Heart right ventricle (tissue), 16 donors: ENCODE measurements at regions not wholly inside any gene's neighbourhood (a gene's known extent, or its start where the extent isn't known, plus 50 kb on each side); places are given as distances from the start of the nearest gene placed in this dataset.

Experiments used
- ATAC-seq, 8 donors: fragments of 200-7000 bp; cut with Tn5 transposase; one replicate each; pipeline ENCODE4 v1.9.1; 2020; ENCODE audit warnings: mild to moderate bottlenecking in 8 of 8, moderate library complexity in 8 of 8, moderate number of reproducible peaks in 1 of 8
- DNase-seq, 2 donors: peaks; one replicate each; pipeline ENCODE4 v3.0.0-alpha.2; 2020
- H3K27ac ChIP-seq, 10 donors: fragments of 200-600 bp; sonication (generic) in 2 of 10; one replicate each; pipeline versions ENCODE4 v1.5.0 to v1.8.0; 2020 to 2022; ENCODE audit warnings: mild to moderate bottlenecking in 3 of 10
- H3K27me3 ChIP-seq, 7 donors: fragments of 200-600 bp; one replicate each; pipeline ENCODE4 v1.8.0; 2021 to 2022; ENCODE audit warnings: mild to moderate bottlenecking in 2 of 7
- H3K36me3 ChIP-seq, 9 donors: fragments of 200-600 bp; sonication (generic) in 1 of 9; one replicate each; pipeline versions ENCODE4 v1.5.0 to v1.8.0; 2020 to 2022; ENCODE audit warnings: mild to moderate bottlenecking in 2 of 9
- H3K4me1 ChIP-seq, 9 donors: fragments of 200-600 bp; sonication (generic) in 1 of 9; one replicate each; pipeline versions ENCODE4 v1.5.0 to v1.8.0; 2020 to 2022; ENCODE audit warnings: mild to moderate bottlenecking in 4 of 9
- H3K4me3 ChIP-seq, 10 donors: fragments of 200-600 bp; sonication (generic) in 2 of 10; one replicate each; pipeline versions ENCODE4 v1.5.0 to v1.8.0; 2020 to 2022; ENCODE audit warnings: mild to moderate bottlenecking in 7 of 10, moderate library complexity in 2 of 10
- H3K9me3 ChIP-seq, 11 donors: fragments of 200-600 bp in 10 of 11; sonication (generic) in 2 of 11; one replicate each; pipeline versions ENCODE4 v1.5.0 to v1.8.0; 2013 to 2022; ENCODE audit warnings: mild to moderate bottlenecking in 2 of 11, control low read depth in 1 of 11, moderate library complexity in 1 of 11
- whole genome bisulfite sequencing, 2 donors: extraction: QIAGEN DNeasy Blood & Tissue Kit; methylation state at CpG; one replicate each; pipeline ENCODE4 v1.1.7; 2013; ENCODE audit warnings: inconsistent platforms in 1 of 2; 5-methylcytosine and 5-hydroxymethylcytosine counted together
- intact Hi-C, 10 donors: fragments of 100-400 bp; cut with DNase I; formaldehyde crosslinking; loops; one replicate each; pipeline versions ENCODE4 v1.11.1 to v1.14.2; 2022
- TF ChIP-seq, protein P1 (sequence below), 9 donors: fragments of 200-600 bp; sonication (generic) in 2 of 9; IDR thresholded peaks; one replicate each; pipeline versions ENCODE4 v1.5.0 to v1.8.0; 2021 to 2022; ENCODE audit warnings: antibody characterized with exemption in 9 of 9, mild to moderate bottlenecking in 5 of 9, moderate library complexity in 1 of 9
- donor health status: Arrhythmogenic right ventricular cardiomyopathy.
- donor health status: ischemic (EF 13 %, LVEDD 7.1; RV severe dilation, severe dysfunction).
- donor health status: healthy with polysubstance abuse.
- donor health status: DM: no; HTN: yes; CAD: no.
- donor health status: DM: no; HTN: no; CAD: no.
- donor health status: ischemic (EF 25% LVEDD 6.9; RV normal size, moderate dysfunction).
- donor health status: ischemic (EF 25% LVEDD 5.7; RV mildly dilated, moderate dysfunction).
- donor health status: healthy.
- donor health status: DM: yes; HTN: yes; CAD: no.
- donor health status: Ischemic cardiomyopathy.
- donor health status: ischemic (EF 35%, LVEDD 5.7; RV mildly dilated, moderate dysfunction).
- donor health status: nonischemic (EF 11% LVEDD 7.7; RV severe dilation, severe dysfunction).
- donor health status: DM: yes; HTN: yes; CAD: no.
- donor health status: PGD.
- donor health status: ischemic (EF 29% LVEDD 5.4; RV normal size, mild dysfunction).
- donor health status: nonischemic (EF 23%, LVEDD 6.1; RV moderate dilation, normal function).

DNA sequence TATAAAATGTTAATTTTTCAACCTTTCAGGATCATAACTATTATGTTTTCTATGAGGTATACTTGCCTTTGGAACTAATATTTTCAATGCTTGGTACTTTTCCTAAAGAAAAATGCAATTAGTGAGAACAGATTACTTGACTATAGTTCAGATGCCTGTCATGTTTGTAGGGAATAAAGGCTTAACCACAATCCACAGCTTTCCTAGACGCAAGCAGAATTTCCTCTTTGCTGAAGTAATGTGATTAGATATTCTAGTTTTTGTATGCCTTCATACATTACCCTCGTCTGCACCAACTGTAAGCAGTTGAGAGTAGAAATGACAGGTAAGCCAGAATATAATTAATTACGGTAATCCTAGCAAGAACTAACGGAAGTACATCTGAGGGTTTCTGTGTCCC is 581.4 kb upstream of the MMS22L start:
- intact Hi-C loops = no loop called here
- H3K9me3 ChIP-seq = peaks cover 0 to 7% (median 0%) of the 10 kb centered on the region in 11 donors
- no peak overlapping the region for H3K27ac ChIP-seq
- H3K36me3 ChIP-seq = no peaks in the 10 kb centered on the region
- ATAC-seq = no peak
- TF ChIP-seq, protein P1, sequence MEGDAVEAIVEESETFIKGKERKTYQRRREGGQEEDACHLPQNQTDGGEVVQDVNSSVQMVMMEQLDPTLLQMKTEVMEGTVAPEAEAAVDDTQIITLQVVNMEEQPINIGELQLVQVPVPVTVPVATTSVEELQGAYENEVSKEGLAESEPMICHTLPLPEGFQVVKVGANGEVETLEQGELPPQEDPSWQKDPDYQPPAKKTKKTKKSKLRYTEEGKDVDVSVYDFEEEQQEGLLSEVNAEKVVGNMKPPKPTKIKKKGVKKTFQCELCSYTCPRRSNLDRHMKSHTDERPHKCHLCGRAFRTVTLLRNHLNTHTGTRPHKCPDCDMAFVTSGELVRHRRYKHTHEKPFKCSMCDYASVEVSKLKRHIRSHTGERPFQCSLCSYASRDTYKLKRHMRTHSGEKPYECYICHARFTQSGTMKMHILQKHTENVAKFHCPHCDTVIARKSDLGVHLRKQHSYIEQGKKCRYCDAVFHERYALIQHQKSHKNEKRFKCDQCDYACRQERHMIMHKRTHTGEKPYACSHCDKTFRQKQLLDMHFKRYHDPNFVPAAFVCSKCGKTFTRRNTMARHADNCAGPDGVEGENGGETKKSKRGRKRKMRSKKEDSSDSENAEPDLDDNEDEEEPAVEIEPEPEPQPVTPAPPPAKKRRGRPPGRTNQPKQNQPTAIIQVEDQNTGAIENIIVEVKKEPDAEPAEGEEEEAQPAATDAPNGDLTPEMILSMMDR (IDR thresholded peaks at IDR 0.05) = no peak
- WGBS, 2 donors = 51 to 59% methylated on average over 4 of the region's 4 CpGs
- H3K27me3 ChIP-seq = no peaks in the 10 kb centered on the region
- H3K4me1 ChIP-seq = no peaks in the 10 kb centered on the region
- no peak overlapping the region for H3K4me3 ChIP-seq
- no peak for DNase-seq

DNA sequence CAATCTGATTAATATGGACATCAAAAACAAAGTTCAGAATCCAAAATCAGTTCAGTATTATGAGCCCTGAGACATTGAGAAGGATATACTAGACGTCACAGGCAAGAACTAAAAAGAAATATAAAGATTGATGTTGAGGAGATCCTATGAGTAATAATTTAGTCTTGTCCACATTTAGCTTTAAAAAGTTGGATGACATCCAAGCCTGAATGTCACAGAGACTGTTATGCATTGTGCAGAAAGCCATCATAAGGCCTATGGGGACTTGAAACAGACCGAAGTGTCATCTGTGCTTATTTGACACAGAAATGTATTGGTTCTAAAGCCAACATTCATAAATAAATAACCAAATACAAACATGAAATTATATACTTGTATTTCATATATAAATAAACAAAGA is 581.8 kb upstream of the MMS22L start:
- no peak for ATAC-seq
- Histone ChIP-seq H3K4me1 (no peaks in the 10 kb centered on the region), H3K27me3 (no peaks in the 10 kb centered on the region), H3K4me3 (no peak overlapping the region), H3K27ac (no peak overlapping the region), H3K9me3 (peaks cover 0 to 7% (median 0%) of the 10 kb centered on the region in 11 donors), H3K36me3 (no peaks in the 10 kb centered on the region)
- intact Hi-C loops = no loop called here
- WGBS, 2 donors = 17 to 19% methylated on average over 2 of the region's 2 CpGs
- TF ChIP-seq, protein P1 (IDR thresholded peaks at IDR 0.05) = no peak
- no peak for DNase-seq

GRCh38 chr6:97865612-97866011 is 582.6 kb upstream of the MMS22L start:
- WGBS, 2 donors = 39 to 63% methylated on average over 2 of the region's 2 CpGs
- no peak for DNase-seq
- Histone ChIP-seq H3K4me3 (no peak overlapping the region), H3K27ac (no peak overlapping the region), H3K4me1 (no peaks in the 10 kb centered on the region), H3K9me3 (peaks cover 0 to 7% (median 0%) of the 10 kb centered on the region in 11 donors), H3K36me3 (no peaks in the 10 kb centered on the region), H3K27me3 (no peaks in the 10 kb centered on the region)
- TF ChIP-seq, protein P1 (IDR thresholded peaks at IDR 0.05) = no peak
- intact Hi-C loops = no loop called here
- no peak for ATAC-seq

GRCh38 chr6:97866616-97867015 is 583.6 kb upstream of the MMS22L start:
- WGBS, 2 donors = 87 to 92% methylated on average over 2 of the region's 2 CpGs
- Histone ChIP-seq H3K27ac (no peak overlapping the region), H3K27me3 (no peaks in the 10 kb centered on the region), H3K36me3 (no peaks in the 10 kb centered on the region), H3K4me1 (no peaks in the 10 kb centered on the region), H3K9me3 (peaks cover 0 to 7% (median 0%) of the 10 kb centered on the region in 11 donors), H3K4me3 (no peak overlapping the region)
- ATAC-seq (no peak), DNase-seq (no peak)
- intact Hi-C loops = no loop called here
- TF ChIP-seq, protein P1 (IDR thresholded peaks at IDR 0.05) = no peak
